Peyer's patch (tissue), 4 donors: ENCODE measurements at regions not wholly inside any gene's neighbourhood (a gene's known extent, or its start where the extent isn't known, plus 50 kb on each side); places are given as distances from the start of the nearest gene placed in this dataset.
"Not testable (repeated sequence)": the region's sequence is repeated elsewhere in the genome, so short reads cannot be mapped to it uniquely, and the experiment has no call there.

Experiments used
- CTCF ChIP-seq, 6 experiments: fragments of 450-650 bp in 4 of 6; fragments of 200-600 bp in 2 of 6; sonication (generic) in 1 of 6; IDR thresholded peaks; one replicate each; pipeline ENCODE4 v1.5.1; 2017 to 2019; ENCODE audit warnings: antibody characterized with exemption in 6 of 6, mild to moderate bottlenecking in 3 of 6, moderate library complexity in 1 of 6
- POLR2A ChIP-seq, 2 donors: fragments of 450-650 bp; IDR thresholded peaks; one replicate each; pipeline ENCODE4 v1.5.1; 2017; ENCODE audit warnings: antibody characterized with exemption in 2 of 2, mild to moderate bottlenecking in 2 of 2, moderate library complexity in 2 of 2

GRCh38 chr2:101578135-101578534 lies 103.2 kb upstream of the RFX8 start:
- TF ChIP-seq POLR2A, CTCF (IDR thresholded peaks at IDR 0.05): not testable (repeated sequence)
